ENCODE measurements at regions not wholly inside any gene's neighbourhood (a gene's known extent, or its start where the extent isn't known, plus 50 kb on each side); places are given as distances from the start of the nearest gene placed in this dataset.
"Not testable (repeated sequence)": the region's sequence is repeated elsewhere in the genome, so short reads cannot be mapped to it uniquely, and the experiment has no call there.

DNA sequence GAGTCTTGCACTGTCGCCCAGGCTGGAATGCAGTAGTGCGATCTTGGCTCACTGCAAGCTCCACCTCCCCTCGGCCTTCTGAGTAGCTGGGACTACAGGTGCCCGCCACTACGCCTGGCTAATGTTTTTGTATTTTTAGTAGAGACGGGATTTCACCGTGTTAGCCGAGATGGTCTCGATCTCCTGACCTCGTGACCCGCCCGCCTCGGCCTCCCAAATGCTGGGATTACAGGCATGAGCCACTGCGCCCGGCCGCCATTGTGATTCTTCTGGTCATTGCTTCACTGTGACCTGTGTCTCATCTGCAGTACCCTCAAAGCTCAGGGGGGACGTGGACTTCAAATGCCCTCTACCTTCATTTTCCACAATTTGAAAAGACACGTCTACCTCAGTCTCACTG lies 481.9 kb downstream of the TRHDE start:
- TF ChIP-seq POLR2A, EP300, POLR2AphosphoS5 (IDR thresholded peaks at IDR 0.05): not testable (repeated sequence)
- TF ChIP-seq, protein P1, sequence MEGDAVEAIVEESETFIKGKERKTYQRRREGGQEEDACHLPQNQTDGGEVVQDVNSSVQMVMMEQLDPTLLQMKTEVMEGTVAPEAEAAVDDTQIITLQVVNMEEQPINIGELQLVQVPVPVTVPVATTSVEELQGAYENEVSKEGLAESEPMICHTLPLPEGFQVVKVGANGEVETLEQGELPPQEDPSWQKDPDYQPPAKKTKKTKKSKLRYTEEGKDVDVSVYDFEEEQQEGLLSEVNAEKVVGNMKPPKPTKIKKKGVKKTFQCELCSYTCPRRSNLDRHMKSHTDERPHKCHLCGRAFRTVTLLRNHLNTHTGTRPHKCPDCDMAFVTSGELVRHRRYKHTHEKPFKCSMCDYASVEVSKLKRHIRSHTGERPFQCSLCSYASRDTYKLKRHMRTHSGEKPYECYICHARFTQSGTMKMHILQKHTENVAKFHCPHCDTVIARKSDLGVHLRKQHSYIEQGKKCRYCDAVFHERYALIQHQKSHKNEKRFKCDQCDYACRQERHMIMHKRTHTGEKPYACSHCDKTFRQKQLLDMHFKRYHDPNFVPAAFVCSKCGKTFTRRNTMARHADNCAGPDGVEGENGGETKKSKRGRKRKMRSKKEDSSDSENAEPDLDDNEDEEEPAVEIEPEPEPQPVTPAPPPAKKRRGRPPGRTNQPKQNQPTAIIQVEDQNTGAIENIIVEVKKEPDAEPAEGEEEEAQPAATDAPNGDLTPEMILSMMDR (IDR thresholded peaks at IDR 0.05), result not testable (repeated sequence)
